ENCODE measurements at regions not wholly inside any gene's neighbourhood (a gene's known extent, or its start where the extent isn't known, plus 50 kb on each side); places are given as distances from the start of the nearest gene placed in this dataset.
"Not testable (repeated sequence)": the region's sequence is repeated elsewhere in the genome, so short reads cannot be mapped to it uniquely, and the experiment has no call there.

- no peak for TF ChIP-seq CTCF (IDR thresholded peaks at IDR 0.05; ENCODE audit: control insufficient read depth, insufficient read depth, low read depth, low read length, missing control alignments)
- DNase-seq (ENCODE audit: low read depth): no peak
- no peak overlapping the region for H3K4me3 ChIP-seq (ENCODE audit: control insufficient read depth, low read depth, low read length)
These were observed 307.1 kb upstream of the RGS6 start for GRCh38 chr14:71625175-71625574.

- peak; percentile 14 for DNase-seq (ENCODE audit: low read depth)
- H3K4me3 ChIP-seq (ENCODE audit: control insufficient read depth, low read depth, low read length): no peak overlapping the region
- TF ChIP-seq CTCF (IDR thresholded peaks at IDR 0.05; ENCODE audit: control insufficient read depth, insufficient read depth, low read depth, low read length, missing control alignments): no peak
These were observed 306.1 kb upstream of the RGS6 start for GRCh38 chr14:71625891-71626701.

- no peak for DNase-seq (ENCODE audit: low read depth)
- no peak for TF ChIP-seq CTCF (IDR thresholded peaks at IDR 0.05; ENCODE audit: control insufficient read depth, insufficient read depth, low read depth, low read length, missing control alignments)
- no peak overlapping the region for H3K4me3 ChIP-seq (ENCODE audit: control insufficient read depth, low read depth, low read length)
These were observed 303.8 kb upstream of the RGS6 start for GRCh38 chr14:71628433-71628832.

- no peak for DNase-seq (ENCODE audit: low read depth)
- no peak overlapping the region for H3K4me3 ChIP-seq (ENCODE audit: control insufficient read depth, low read depth, low read length)
- no peak for TF ChIP-seq CTCF (IDR thresholded peaks at IDR 0.05; ENCODE audit: control insufficient read depth, insufficient read depth, low read depth, low read length, missing control alignments)
These were observed 303.0 kb upstream of the RGS6 start for GRCh38 chr14:71629250-71629649.

GRCh38 chr14:71629765-71630492 lies 302.3 kb upstream of the RGS6 start:
- no peak for DNase-seq (ENCODE audit: low read depth)
- no peak for TF ChIP-seq CTCF (IDR thresholded peaks at IDR 0.05; ENCODE audit: control insufficient read depth, insufficient read depth, low read depth, low read length, missing control alignments)
- no peak overlapping the region for H3K4me3 ChIP-seq (ENCODE audit: control insufficient read depth, low read depth, low read length)

GRCh38 chr14:71631030-71631429 lies 301.2 kb upstream of the RGS6 start:
- not testable (repeated sequence) for H3K4me3 ChIP-seq (ENCODE audit: control insufficient read depth, low read depth, low read length); DNase-seq (ENCODE audit: low read depth)

- TF ChIP-seq CTCF (IDR thresholded peaks at IDR 0.05; ENCODE audit: control insufficient read depth, insufficient read depth, low read depth, low read length, missing control alignments): no peak
- H3K4me3 ChIP-seq (ENCODE audit: control insufficient read depth, low read depth, low read length): no peak overlapping the region
- no peak for DNase-seq (ENCODE audit: low read depth)
These were observed 299.7 kb upstream of the RGS6 start for GRCh38 chr14:71632440-71632946.

Measured in AG09309 (cell line).